ENCODE measurements at regions not wholly inside any gene's neighbourhood (a gene's known extent, or its start where the extent isn't known, plus 50 kb on each side); places are given as distances from the start of the nearest gene placed in this dataset.

DNA sequence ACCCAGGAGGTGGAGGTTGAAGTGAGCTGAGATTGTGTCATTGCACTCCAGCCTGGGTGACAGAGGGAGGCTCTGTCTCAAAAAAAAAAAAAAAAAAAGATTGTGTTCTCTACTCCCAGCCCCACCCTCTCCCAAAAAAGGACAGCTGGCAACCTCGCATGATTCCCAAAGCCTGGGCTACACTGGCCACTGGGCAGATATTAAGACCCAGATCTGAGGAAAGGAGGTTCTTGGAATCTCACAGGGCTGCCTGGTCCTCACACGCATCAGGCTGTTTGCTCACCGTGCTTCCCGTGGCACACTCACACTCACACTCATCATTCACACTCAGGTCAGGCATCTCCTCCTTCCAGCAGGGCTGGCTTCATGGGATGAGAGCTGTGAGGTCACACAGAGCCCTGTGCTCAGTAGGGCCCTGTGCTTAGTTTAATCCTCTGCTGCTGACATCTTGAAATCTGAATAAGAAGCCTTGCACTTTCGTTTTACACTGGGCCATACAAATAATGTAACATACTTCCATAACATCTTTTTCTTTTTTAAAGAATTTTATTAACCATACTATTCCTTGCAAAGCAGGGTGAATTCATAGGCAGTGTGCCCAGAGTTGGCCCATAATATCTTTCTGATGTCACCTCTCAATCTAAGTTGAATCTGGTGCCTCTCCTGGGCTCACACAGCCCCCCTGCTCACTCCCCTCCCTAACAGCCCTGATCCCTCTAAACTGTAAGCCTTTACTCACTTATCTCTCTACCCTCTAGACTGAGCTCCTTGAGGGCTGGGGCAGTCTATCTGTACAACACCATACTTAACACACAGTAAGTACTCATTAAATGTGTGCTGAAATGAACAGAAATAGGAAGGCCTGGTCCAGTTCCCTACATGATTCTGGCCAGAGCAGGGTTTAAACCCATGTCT lies 50.2 kb upstream of the C15orf39 start:
- no peak overlapping the region for H3K4me3 ChIP-seq
- H3K36me3 ChIP-seq: no peaks in the 10 kb centered on the region
- in situ Hi-C loops (cut with MboI; ENCODE audit: low sequenced_read_pairs in 4 of 4): no loop called here
- no peaks in the 10 kb centered on the region for H3K4me1 ChIP-seq
- ATAC-seq (no peak), DNase-seq (no peak)
- no peaks in the 10 kb centered on the region for H3K27me3 ChIP-seq
- intact Hi-C loops (cut with DNase I; ENCODE audit: low total_unique reads): no loop called here
- no peak overlapping the region for H3K27ac ChIP-seq
- no peak for TF ChIP-seq POLR2A (IDR thresholded peaks at IDR 0.05)
- TF ChIP-seq CTCF (IDR thresholded peaks at IDR 0.05 in 4 of 5, conservative IDR thresholded peaks at IDR 0.05 in 1 of 5): no peak
- no peaks in the 10 kb centered on the region for H3K9me3 ChIP-seq
